Tibial nerve (tissue), 4 donors: ENCODE measurements at regions not wholly inside any gene's neighbourhood (a gene's known extent, or its start where the extent isn't known, plus 50 kb on each side); places are given as distances from the start of the nearest gene placed in this dataset.

ENCODE experiments used
- DNase-seq, 2 donors: peaks; one replicate each; pipeline ENCODE4 v3.0.0-alpha.2; 2019; ENCODE audit warnings: low spot score in 2 of 2
- H3K27ac ChIP-seq, 4 donors: fragments of 200-600 bp; sonication (generic) in 3 of 4; one replicate each; pipeline ENCODE4 v1.5.1; 2017 to 2019; ENCODE audit warnings: mild to moderate bottlenecking in 1 of 4
- H3K27me3 ChIP-seq, 2 donors: fragments of 200-600 bp; sonication (generic) in 1 of 2; one replicate each; pipeline versions ENCODE4 v1.5.1 to v1.6.0; 2017 to 2019
- H3K36me3 ChIP-seq, 3 donors: fragments of 200-600 bp; sonication (generic); one replicate each; pipeline ENCODE4 v1.5.1; 2018 to 2019
- H3K4me1 ChIP-seq, 4 donors: fragments of 200-600 bp; sonication (generic) in 3 of 4; one replicate each; pipeline ENCODE4 v1.5.1; 2017 to 2019
- H3K4me3 ChIP-seq, 4 donors: fragments of 200-600 bp; sonication (generic) in 3 of 4; one replicate each; pipeline ENCODE4 v1.5.1; 2017 to 2019; ENCODE audit warnings: mild to moderate bottlenecking in 1 of 4, moderate library complexity in 1 of 4
- H3K9me3 ChIP-seq, 4 donors: fragments of 200-600 bp; sonication (generic) in 3 of 4; one replicate each; pipeline ENCODE4 v1.5.1; 2017 to 2019
- EP300 ChIP-seq, 2 donors: sonication (generic); formaldehyde crosslinking; IDR thresholded peaks; one replicate each; pipeline ENCODE4 v1.6.1; 2017; ENCODE audit warnings: antibody characterized with exemption in 2 of 2, mild to moderate bottlenecking in 1 of 2
- POLR2A ChIP-seq, 2 donors: fragments of 450-650 bp; IDR thresholded peaks; one replicate each; pipeline ENCODE4 v1.6.1; 2017; ENCODE audit warnings: antibody characterized with exemption in 2 of 2, mild to moderate bottlenecking in 2 of 2, moderate library complexity in 2 of 2
- WGBS, 2 donors: methylation state at CpG; one replicate each; pipeline ENCODE4 v1.1.5; 2018; 5-methylcytosine and 5-hydroxymethylcytosine counted together
- TF ChIP-seq, protein P1 (sequence below), 5 experiments: fragments of 200-600 bp in 3 of 5; fragments of 450-650 bp in 2 of 5; sonication (generic) in 3 of 5; IDR thresholded peaks; one replicate each; pipeline ENCODE4 v1.5.1; 2016 to 2019; ENCODE audit warnings: antibody characterized with exemption in 5 of 5, mild to moderate bottlenecking in 3 of 5, moderate library complexity in 2 of 5

DNA sequence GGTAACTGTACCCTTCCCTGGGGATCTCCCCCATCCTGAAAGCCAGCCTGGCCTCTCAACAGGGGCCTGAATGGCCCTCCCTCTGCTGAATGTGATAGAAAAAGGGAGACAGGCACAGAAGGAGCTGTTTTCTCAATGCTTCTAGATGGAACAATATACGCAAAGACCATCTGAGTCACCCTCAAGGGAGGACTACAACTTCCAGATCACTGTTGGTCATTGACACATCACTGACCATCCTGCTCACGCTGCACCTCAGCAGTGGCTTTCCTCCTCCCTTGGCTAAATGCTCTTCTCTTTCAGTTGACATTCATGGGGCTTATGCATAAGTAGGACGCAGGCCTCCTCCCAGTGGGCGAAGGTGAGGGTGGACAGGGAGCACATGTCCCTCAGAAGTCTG lies 112.2 kb upstream of the SHB start:
- TF ChIP-seq EP300 (IDR thresholded peaks at IDR 0.05) = no peak
- TF ChIP-seq, protein P1, sequence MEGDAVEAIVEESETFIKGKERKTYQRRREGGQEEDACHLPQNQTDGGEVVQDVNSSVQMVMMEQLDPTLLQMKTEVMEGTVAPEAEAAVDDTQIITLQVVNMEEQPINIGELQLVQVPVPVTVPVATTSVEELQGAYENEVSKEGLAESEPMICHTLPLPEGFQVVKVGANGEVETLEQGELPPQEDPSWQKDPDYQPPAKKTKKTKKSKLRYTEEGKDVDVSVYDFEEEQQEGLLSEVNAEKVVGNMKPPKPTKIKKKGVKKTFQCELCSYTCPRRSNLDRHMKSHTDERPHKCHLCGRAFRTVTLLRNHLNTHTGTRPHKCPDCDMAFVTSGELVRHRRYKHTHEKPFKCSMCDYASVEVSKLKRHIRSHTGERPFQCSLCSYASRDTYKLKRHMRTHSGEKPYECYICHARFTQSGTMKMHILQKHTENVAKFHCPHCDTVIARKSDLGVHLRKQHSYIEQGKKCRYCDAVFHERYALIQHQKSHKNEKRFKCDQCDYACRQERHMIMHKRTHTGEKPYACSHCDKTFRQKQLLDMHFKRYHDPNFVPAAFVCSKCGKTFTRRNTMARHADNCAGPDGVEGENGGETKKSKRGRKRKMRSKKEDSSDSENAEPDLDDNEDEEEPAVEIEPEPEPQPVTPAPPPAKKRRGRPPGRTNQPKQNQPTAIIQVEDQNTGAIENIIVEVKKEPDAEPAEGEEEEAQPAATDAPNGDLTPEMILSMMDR (IDR thresholded peaks at IDR 0.05) = no peak
- no peak for TF ChIP-seq POLR2A (IDR thresholded peaks at IDR 0.05)
- no peak for DNase-seq

DNA sequence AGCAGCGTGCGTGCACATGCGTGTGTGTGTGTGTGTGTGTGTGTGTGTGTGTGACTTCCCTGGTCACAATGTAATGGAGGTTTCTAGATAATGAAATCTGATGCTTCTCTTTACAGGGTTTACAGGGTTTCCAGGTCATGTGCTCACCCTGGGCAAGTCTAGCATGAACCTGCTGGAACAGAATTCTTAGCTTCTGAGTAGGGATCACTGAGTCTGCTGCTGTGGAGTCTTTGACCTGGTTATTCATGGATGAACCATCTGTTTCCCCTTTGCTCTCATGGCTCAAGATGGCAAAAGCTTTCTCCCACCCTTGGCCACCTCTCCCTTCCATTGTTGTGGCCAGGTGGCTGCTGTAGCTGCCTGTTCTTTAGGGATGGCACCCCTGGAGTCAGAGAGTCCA lies 111.6 kb upstream of the SHB start:
- Histone ChIP-seq H3K9me3 (no peaks in the 10 kb centered on the region), H3K36me3 (no peaks in the 10 kb centered on the region), H3K27me3 (no peaks in the 10 kb centered on the region), H3K4me3 (no peak overlapping the region), H3K4me1 (no peaks in the 10 kb centered on the region), H3K27ac (no peak overlapping the region)
- WGBS, 2 donors = 82 to 100% methylated on average over 3 of the region's 3 CpGs
- TF ChIP-seq EP300 (IDR thresholded peaks at IDR 0.05) = no peak
- TF ChIP-seq POLR2A (IDR thresholded peaks at IDR 0.05) = no peak
- TF ChIP-seq, protein P1 (IDR thresholded peaks at IDR 0.05) = no peak
- no peak for DNase-seq

More for the DNA sequence above, 112.2 kb upstream of the SHB start:
- Histone ChIP-seq H3K27ac (no peak overlapping the region), H3K27me3 (no peaks in the 10 kb centered on the region), H3K36me3 (no peaks in the 10 kb centered on the region), H3K9me3 (no peaks in the 10 kb centered on the region), H3K4me3 (no peak overlapping the region), H3K4me1 (no peaks in the 10 kb centered on the region)
- 96 to 98% methylated on average over 4 of the region's 4 CpGs for WGBS, 2 donors

DNA sequence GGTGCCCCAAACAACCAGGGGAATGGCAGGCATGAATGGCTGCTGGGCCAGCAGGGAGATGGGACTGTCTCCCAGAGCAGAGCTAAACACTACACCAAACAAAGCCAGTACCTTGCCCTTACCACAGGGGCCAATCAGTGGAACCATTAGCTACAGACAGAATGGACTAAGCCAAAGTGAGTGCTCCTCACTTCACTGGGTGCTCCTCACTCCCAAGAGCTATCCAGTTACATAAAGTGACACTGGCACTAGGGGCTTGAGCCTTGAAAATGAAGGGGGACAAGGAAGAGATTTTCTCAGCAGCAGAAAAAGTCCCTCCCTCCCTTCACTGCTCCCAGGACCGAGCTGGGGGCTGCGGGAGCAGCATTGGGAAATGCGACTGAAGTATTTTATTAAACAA lies 110.9 kb upstream of the SHB start:
- no peaks in the 10 kb centered on the region for H3K4me1 ChIP-seq
- no peak overlapping the region for H3K27ac ChIP-seq
- 84 to 92% methylated on average over 3 of the region's 3 CpGs for WGBS, 2 donors
- no peaks in the 10 kb centered on the region for H3K27me3 ChIP-seq
- no peaks in the 10 kb centered on the region for H3K36me3 ChIP-seq
- no peak overlapping the region for H3K4me3 ChIP-seq
- DNase-seq = no peak
- TF ChIP-seq, protein P1 (IDR thresholded peaks at IDR 0.05) = no peak
- no peak for TF ChIP-seq EP300 (IDR thresholded peaks at IDR 0.05)
- TF ChIP-seq POLR2A (IDR thresholded peaks at IDR 0.05) = no peak
- H3K9me3 ChIP-seq = no peaks in the 10 kb centered on the region

DNA sequence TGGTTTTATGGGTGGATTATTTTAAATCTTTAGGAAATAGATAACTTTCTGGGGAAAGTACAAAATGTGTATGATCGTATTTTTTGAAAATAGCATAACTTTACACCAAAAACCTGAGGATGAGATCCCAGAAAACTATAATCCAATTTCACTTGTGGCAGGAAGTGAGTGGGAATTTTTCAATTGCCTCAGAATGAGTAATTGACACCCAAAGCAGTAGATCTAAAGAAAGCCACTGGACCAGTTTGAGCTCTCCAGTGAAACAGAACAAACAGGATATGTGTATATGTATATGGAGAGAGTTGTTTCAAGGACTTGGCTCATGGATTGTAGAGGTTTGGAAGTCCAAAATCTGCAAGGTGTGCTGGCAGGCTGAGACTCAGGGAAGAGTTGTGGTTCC lies 109.2 kb upstream of the SHB start:
- WGBS, 2 donors = 59 to 77% methylated on average over 1 of the region's 1 CpG
- no peaks in the 10 kb centered on the region for H3K27me3 ChIP-seq
- H3K4me1 ChIP-seq = no peaks in the 10 kb centered on the region
- H3K4me3 ChIP-seq = no peak overlapping the region
- H3K36me3 ChIP-seq = no peaks in the 10 kb centered on the region
- TF ChIP-seq, protein P1 (IDR thresholded peaks at IDR 0.05) = no peak
- TF ChIP-seq EP300 (IDR thresholded peaks at IDR 0.05) (no peak), POLR2A (IDR thresholded peaks at IDR 0.05) (no peak)
- no peak overlapping the region for H3K27ac ChIP-seq
- DNase-seq = no peak
- no peaks in the 10 kb centered on the region for H3K9me3 ChIP-seq

DNA sequence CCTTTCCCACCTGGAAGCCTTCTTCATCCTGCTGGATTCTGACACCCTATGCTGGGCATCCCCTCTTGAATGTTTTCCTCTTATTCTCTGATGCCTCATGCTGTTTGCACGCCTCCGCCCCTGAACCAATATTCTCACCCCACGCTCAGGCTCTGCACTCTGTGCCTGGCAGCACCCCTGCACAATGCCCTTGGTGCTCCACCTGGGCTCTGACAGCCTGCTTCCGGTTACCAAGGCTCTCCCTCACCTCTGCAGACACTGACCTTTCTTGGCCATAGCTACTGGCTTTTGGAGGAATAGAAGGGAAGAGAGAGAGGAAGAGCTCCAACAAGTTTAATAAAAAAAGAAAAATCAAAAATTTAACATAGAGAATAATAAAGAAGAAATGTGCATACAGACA lies 108.7 kb upstream of the SHB start:
- WGBS, 2 donors = 83 to 88% methylated on average over 4 of the region's 4 CpGs
- Histone ChIP-seq H3K36me3 (no peaks in the 10 kb centered on the region), H3K27me3 (no peaks in the 10 kb centered on the region), H3K27ac (no peak overlapping the region), H3K4me1 (no peaks in the 10 kb centered on the region), H3K4me3 (no peak overlapping the region), H3K9me3 (no peaks in the 10 kb centered on the region)
- TF ChIP-seq, protein P1 (IDR thresholded peaks at IDR 0.05) = no peak
- no peak for TF ChIP-seq POLR2A (IDR thresholded peaks at IDR 0.05)
- TF ChIP-seq EP300 (IDR thresholded peaks at IDR 0.05) = no peak
- no peak for DNase-seq
